NOMO-1 treated with dmso at 0.1 percent for 144 hours (cell line): ENCODE measurements at regions not wholly inside any gene's neighbourhood (a gene's known extent, or its start where the extent isn't known, plus 50 kb on each side); places are given as distances from the start of the nearest gene placed in this dataset.

ENCODE experiments used
- DNase-seq: peaks from one replicate; lab custom pipeline; 2025; ENCODE audit not compliant: unreplicated experiment; lab: John Stamatoyannopoulos, UW

DNA sequence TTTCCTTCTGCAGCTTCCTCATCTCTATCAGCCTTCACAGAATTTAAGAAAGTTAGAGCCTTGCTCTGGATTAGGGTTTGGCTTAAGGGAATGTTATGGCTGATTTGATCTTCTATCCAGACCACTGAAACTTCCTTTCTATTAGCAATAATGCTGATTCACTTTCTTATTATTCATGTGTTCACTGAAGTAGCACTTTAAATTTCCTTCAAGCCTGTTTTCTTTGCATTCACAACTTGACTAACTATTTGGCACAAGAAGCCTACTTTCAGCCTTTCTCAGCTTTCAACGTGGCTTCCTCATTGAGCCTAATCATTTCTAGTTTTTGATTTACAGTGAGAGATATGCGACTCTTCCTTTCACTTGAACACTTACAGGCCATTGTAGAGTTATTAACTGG is 528.5 kb downstream of the PLPP3 start:
- no peak for DNase-seq

DNA sequence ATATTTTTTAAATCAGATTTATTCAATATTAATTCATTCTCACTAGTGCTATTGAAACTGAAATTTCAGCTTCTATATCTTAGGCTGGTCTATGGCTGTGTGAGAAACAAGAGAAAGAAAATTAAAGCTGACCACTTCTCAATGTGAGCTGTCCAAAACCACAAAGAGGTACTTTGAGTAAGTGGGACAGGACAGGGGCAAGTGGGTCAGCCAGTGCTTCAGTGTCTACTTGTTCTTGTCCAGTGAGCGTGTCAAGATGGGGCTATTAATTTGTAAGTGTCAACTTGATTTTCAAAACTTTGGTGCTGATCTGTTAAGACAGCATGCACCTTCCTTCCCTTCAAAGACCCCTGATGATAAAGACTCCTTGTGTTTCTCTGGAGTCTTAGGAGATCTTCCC is 533.9 kb downstream of the PLPP3 start:
- no peak for DNase-seq

DNA sequence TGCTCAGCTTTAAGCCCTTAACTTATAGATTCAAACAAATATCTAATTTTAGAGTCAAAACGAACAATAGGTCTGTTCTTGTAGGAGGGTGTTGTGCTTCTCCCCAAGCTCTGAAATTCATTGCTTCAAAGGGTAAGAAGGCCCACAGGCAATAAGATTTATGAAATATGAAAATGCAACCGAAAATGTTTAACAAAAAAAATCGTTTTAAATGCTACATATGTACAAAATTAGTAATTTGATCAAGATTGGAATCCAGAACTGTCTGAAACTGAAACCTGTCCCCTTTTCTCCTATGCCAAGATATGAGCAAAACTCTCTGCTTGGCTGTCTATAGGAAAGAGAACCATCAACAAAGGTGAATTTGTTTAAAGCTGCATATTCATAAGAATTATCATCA is 534.3 kb downstream of the PLPP3 start:
- no peak for DNase-seq

- no peak for DNase-seq
Observed at GRCh38 chr1:56036479-56036878, 542.9 kb downstream of the PLPP3 start.

DNA sequence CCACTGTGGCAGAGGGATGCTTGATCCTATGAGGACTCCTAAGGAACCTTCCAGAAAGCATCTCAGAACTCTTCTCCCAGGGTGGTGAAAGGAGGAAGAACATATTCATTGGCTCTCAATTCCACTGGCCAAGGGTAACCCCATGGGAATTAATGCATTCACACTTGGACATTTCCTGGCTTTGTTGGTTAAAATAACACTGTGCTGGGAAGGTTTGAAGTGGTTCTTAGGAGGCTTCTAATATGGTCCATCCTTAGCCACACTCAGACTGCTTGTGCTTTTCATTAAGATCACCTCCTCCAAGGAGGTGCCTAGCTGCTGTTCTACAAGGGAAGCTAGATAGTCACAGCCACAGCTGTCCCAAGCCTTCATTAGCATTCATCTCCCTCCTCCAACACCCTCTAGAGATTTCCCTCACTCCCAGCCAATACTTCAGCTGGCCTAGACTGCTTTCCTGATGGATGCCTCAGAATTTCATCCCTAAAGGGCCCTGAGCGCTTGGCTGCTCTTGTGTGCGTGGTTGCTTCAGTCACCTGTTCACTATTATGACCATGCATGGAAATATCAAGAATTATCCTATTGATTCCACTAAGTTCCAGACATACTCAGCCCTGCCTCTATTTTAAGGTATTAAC is 544.4 kb downstream of the PLPP3 start:
- no peak for DNase-seq

- DNase-seq = no peak
Observed at GRCh38 chr1:56034222-56034621, 545.1 kb downstream of the PLPP3 start.

GRCh38 chr1:56033321-56034037 is 545.9 kb downstream of the PLPP3 start:
- no peak for DNase-seq

DNA sequence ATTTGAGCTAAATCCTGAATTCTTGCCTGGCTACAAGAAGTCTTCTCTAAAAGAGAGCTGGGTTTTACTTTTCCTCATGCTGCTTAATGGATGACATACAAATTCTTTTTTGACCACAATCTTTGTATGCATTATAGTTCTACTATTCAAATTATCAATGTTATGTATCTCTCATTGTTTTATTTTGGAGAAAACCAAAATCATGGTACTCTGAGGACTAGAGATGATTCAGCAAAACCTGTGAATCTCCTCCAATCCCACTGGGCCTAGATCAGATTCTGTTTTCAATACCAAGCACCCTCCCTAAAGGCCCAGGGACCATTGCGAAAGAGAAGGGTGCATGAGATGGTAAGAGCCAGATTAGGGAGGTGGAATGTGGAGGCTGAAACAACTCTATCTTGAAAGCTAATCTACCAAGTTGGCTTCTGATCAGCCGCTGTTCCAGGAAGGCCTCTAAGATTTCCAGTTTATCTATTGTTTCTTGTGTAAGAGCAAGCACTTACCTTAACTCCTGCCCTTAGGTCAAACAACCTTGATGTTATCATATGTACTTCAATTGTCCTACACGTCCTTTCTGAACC is 547.2 kb downstream of the PLPP3 start:
- DNase-seq = no peak

DNA sequence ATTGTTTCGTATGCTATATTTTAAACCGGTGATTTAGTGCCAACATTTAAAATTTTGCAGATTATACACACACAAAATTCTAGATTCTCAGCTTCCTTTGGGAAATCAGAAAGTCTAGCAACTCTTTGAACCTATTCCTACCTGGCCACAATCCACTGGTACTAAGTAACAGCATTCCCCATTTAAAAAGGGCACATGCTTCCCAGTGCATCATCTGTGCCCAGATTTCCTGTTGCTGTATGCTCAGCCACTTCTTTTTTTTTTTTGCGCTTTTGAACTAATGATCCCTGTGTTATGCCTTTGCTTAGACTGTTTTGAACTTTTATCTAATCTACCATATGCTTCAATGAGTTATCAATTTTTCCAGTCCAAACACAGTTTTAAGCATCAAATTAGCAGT is 548.4 kb downstream of the PLPP3 start:
- no peak for DNase-seq

GRCh38 chr1:56029319-56030003 is 549.9 kb downstream of the PLPP3 start:
- DNase-seq = no peak

GRCh38 chr1:56028911-56029310 is 550.5 kb downstream of the PLPP3 start:
- no peak for DNase-seq

DNA sequence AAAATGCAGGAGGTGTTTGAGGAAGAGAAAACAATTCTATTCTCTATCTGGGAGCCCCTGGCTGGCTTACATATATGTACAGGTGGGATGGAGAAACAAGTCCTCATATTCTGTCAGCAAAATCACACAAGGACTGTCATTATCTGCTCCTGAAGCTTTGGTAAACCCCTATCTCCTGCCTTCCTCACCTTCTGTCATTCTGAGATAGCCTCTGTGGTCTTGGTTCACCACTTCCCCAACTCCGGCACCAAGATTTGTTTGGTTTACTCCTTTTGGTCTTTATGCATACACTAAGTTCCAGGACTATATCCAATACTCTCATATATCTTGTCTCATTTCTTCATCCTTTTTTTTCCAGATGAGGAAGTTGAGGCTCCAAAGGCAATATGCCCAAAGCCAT is 551.1 kb downstream of the PLPP3 start:
- DNase-seq = no peak

DNA sequence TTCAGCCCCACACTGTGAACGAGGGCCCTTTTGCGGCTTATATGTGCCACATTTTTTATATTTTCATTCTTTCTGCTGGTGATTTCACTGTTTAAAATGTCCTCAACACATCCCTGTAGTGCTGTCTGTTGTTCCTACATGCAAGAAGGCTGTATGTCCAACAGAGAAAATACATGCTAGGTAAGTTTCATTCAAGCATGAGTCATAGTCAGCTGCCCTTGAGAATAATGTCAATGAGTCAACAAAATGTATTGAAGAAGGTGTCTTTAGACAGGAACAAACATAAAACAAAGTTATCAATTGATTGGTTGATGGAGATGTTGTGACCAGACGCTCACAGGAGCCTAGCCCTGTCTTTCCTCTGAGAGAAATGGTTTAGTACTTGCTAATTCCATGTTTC is 553.4 kb downstream of the PLPP3 start:
- DNase-seq = no peak

DNA sequence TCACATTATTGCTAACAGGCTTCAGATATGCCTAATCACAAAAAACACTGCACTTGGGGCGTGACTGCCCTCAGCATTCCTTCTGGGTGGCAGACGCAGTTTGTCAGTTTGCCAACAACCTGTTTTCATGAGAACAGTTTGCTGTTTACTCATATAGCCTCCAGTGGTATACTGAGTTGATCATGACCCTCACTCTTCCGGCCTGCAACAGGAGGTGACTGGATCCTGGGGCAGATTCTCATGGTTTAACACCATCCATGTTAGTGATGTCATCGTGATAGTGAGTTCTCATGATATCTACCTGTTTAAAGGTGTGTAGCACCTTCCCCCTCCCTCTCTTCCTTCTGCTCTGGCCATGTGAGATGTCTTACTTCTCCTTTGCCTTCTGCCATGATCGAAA is 555.2 kb downstream of the PLPP3 start:
- DNase-seq = no peak

DNA sequence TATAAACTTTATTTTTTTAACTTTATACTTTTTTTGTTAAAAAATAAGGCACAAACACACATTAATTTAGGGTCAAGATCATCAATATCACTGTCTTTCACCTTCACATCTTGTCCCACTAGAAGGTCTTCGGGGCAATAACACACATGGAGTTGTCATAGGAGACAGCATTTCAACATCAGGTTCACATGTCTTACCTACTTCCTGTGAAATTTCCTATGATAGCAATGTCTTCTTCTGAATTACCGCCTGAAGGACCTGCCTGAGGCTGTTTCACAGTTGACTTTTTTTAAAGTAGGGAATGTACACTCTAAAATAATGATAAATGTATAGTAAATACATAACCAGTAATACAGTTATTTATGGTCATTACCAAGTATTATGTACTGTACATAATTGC is 559.4 kb downstream of the PLPP3 start:
- no peak for DNase-seq

- DNase-seq = no peak
Observed at GRCh38 chr1:56019472-56019871, 559.9 kb downstream of the PLPP3 start.

DNA sequence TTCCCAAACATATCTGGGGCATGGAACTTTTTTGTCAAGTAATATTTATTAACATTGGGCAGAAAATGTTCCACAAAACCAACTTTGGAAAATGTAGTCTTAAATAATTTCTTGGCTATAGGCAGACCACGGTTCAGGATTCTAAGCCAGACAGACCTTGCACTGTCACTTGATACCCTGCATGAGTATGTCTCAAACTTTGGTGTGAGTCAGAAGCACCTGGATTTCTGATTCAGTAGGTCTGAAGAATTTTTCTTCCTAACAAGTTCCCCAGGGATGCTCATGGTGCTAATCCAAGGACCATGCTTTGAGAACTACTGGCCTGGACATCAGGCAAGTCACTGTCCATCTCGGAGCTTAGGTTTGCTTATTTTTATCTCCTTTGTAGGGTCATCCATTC is 562.0 kb downstream of the PLPP3 start:
- no peak for DNase-seq

DNA sequence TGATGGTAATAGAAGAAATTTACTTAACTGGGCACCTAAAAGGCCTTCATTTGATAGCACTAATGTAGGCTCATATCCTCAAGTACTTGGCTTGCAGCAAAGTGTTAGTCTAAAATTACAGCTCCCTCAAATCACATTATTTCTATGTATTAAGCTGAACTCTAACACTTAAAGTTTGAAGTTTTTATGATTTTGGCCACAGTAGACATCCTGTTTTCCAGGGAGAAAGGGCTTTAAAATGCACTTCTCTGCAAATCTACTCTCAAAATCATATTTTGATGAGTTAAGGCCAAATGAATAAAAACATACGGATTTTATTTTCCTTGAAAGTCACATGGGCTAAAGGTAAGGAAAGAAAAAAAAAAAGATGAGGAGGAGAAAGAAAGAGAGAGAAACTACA is 575.5 kb downstream of the PLPP3 start:
- no peak for DNase-seq

GRCh38 chr1:56002231-56002630 is 577.1 kb downstream of the PLPP3 start:
- no peak for DNase-seq

DNA sequence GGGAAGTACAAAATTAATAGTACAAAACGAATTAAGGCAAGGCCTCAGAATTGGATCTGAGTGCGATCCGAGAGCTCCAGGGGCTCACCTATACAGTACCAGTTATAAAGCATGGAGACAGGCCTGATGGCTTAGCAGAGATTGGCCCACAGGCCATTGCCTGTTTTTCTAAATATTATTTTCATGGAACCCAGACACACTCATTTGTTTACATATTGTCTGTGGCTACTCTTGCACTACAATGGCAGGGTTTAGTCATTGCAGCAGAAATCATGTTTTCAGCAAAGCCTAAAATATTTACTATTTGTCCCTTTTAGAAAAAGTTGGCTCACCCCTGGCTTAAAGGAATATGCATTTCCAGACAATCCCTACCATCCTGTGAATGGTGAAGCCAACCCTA is 578.9 kb downstream of the PLPP3 start:
- no peak for DNase-seq

DNA sequence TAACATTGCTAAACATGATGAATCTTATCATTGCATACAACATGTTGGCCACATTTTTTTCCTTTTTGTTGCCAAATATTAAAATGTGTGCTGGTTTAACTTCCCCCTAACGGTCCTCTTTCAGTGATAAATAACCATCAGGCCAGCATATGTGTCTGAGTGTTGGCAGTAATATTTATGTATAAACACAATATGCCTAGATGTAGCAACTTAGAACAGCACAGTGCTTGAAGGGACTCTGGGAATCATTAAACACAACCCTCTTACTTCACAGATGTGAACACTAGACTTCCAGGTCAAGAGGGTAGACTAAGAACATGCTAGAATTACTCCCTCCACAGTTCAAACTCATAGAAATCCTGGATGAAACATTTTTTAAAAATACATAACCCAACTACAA is 581.8 kb downstream of the PLPP3 start:
- DNase-seq = no peak

DNA sequence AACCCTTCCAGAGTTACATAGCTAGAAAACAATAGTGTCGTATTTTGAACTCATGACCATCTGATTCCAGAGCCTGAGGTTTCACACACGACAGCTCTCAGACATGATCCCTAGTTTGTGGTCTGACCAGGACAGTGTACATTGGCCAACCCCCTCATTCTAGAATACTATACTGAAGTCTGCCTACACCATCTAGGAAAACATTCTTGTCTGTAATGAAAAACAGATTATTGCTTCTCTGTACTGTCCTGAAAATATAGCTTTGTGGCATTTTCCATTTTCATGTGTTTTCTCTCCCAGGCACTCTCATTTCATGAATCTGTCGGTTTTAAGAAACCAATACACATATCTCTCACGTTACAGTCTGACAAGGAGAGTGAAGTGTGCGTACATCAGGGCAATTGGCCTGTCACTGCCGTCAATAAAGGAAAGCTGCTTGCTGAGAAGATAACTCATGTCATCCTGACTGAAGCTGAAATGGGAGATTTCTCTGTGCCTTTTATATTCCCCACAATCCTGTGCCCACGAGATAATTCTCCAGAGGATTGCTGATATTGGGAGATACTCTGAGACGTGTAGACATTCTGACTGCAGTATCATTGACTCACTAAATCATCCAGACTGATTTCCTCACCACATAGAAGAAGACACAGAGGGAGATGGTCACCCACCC is 585.6 kb downstream of the PLPP3 start:
- DNase-seq = no peak
